ENCODE measurements at regions not wholly inside any gene's neighbourhood (a gene's known extent, or its start where the extent isn't known, plus 50 kb on each side); places are given as distances from the start of the nearest gene placed in this dataset.

DNA sequence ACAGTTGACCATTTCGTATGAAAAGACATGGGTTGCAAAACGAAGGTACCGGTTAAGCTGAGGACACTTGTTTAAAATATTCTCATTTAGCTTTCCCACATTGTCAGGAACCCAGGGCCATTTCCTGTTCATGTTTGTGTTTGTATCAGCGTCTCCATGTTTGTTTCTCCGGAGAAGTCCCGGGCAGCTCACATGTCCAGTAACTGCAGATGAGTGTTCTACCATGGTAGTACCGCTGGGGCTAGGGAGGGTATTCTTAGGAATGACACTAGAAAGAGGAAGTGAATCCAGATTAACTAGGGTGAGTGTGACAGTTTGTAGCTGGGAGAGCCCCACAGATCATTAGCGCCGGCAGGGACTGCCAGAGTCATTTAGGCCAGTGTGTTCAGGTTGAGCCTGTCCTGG, 50.0 kb upstream of the EVL start:
- peaks cover 0 to 2% of the 10 kb centered on the region in 2 donors for H3K4me1 ChIP-seq (ENCODE audit: control insufficient read depth in 2 of 2, insufficient read depth in 2 of 2, low read length in 2 of 2)
- H3K9ac ChIP-seq (ENCODE audit: low read depth in 1 of 2, low read length in 2 of 2) = no peak overlapping the region
- no peak overlapping the region for H3K27ac ChIP-seq (ENCODE audit: low read depth in 2 of 2, low read length in 2 of 2)
- H3K27me3 ChIP-seq (ENCODE audit: control insufficient read depth in 2 of 2, insufficient read depth in 2 of 2, low read length in 2 of 2) = no peaks in the 10 kb centered on the region
- H3K4me3 ChIP-seq (ENCODE audit: low read length in 2 of 2) = no peak overlapping the region
- no peaks in the 10 kb centered on the region for H3K36me3 ChIP-seq (ENCODE audit: control insufficient read depth in 2 of 2, insufficient read depth in 2 of 2, low read length in 2 of 2)
- no peaks in the 10 kb centered on the region for H3K9me3 ChIP-seq (ENCODE audit: control insufficient read depth in 2 of 2, low read length in 2 of 2)

Measured in mucosa of rectum (tissue), 2 donors.